ENCODE measurements at regions not wholly inside any gene's neighbourhood (a gene's known extent, or its start where the extent isn't known, plus 50 kb on each side); places are given as distances from the start of the nearest gene placed in this dataset.
A peak's percentile ranks its signal among the peaks of the same experiment; 100 is the strongest.

DNA sequence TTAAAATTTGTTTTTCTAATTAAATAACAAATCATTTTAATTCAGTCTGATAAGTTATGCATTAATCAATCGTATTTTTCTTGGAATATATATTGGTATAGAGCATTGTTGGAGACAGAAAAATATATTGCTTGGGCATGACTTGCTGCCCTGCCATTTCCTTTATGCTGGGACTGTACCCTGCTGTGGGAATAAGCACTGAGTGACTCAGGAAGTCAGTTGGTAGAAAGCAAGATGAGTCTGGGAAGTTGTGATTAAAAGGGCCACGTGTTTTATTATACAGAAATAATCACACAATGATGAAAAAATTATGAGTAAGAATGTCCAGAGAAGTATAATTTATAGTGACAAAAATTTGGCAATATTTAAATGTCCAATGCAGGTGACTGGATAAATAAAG, 139.5 kb downstream of the KIF18A start:
- DNase-seq, result no peak

DNA sequence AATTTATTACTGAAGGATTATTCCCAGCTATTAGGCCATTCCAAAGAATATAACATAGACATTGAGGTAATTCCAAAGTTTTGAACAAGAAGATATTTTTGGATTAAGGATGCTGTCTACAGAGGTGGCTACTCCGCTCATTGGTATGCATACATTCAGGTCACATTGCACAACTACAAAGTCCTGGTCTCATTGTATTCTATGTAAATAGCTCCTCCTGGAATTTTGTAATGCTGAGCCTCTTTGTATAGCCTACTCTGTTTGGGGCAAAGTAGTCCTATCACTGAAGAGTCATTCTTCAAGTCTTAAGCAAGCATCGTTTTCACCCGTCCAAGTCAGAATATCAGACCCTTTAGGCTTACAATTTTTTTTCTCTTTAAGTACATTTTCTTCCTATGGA, 142.4 kb downstream of the KIF18A start:
- DNase-seq, result no peak

DNA sequence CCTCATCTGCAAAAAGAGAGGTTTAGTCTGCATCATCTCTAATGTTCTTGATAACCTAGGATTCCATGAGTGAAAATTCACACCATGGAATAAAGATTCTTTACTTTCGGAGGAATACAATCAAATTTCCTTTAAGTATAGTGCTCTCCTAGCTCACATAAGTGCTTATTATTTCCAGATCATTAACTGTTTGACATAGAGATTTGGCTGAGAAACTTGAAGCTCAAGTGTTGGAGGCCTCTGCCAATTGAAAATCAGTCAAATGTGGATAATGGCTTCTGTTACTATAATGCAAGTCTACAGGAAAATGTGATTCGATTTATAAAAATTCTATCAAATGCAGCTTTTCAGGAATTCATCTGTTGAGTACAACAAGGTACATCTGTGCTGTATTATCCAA, 144.6 kb downstream of the KIF18A start:
- no peak for DNase-seq

DNA sequence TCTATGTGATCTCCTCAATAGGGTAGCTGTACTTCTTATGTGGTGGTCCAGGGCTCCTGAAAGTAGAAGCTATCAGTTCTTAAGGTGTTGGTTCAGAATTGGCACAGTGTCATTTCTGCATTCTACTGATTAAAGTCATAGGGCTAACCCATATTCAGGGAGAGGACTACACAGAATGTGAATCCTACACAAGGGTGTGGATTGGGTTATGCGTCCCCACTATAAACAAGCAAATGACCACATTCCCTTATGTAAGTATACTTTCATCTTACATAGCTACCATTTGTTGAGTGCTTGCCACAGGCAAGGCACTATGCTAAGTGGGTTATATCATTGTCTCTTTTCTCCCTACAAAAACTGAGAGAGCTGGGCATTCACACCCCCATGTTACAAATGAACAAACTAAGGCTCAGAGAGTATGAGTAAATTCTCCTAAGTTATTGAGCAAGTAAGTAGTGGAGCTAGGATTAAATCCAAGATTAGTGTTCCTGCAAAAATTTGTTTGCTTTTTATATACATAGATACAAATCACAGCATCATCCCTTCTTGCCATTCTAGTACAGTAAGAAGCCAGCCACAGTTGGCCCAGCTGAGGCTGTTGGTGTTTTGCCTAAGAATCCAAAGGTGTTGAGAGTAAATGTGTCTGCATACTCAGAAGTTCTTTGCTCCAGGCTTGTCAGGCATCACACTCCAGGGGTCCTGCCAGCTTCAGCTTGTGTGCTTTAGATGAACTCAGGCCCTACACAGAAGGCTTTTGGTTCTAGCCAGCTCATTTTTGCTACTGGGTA, 157.8 kb downstream of the KIF18A start:
- DNase-seq, result no peak

DNA sequence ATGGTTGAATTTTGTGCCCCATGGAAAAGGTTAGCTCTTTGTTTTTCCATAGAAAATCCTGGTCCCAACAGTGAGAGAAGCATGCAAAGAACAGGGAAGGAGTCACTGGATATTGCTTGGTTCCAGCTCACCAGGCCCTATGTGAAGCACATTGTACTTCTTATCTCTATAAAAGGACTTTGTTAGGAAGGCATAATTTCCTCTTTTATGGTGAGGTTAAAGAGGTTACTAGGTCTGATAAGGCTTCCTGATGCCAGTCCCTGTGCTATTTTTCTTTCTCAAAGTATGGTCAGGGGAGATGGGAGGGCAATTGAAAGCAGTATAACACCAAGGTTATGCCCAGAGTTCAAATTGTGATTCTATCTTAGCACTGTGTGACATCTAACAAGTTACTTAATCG, 162.6 kb downstream of the KIF18A start:
- no peak for DNase-seq

DNA sequence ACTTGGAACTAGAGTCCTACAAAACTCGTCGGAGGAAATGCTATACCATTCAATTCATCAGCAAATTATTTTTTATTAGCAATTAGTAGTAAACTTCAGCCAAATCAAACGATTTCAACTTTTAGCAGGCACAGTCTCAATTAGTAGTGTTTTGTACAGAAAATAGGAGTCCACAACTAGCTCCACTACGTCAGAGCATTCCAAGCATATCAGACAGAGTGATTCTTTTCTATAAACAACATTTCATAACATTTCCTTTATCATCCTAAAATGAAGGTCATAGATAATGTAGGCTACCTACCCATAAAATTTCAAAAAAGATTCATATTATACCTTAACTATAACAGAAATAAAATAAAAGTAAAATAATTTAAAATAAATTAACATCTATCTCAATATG, 169.9 kb downstream of the KIF18A start:
- DNase-seq, result no peak

DNA sequence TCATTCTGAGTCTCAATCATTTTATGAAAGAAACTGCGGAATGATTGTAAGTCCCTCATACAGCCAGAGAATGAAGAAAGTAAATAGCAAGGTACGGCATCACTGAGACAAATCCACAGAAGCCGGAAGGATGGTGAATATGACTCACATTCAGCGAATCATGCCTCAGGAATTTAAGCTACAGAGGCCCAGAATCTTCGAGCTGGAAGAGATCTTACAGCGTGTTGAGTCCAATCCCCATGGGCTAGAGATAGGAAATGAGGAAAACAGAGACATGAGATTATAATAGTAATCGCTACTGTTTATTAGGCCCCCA, 173.2 kb downstream of the KIF18A start:
- peak; percentile 42 for DNase-seq

DNA sequence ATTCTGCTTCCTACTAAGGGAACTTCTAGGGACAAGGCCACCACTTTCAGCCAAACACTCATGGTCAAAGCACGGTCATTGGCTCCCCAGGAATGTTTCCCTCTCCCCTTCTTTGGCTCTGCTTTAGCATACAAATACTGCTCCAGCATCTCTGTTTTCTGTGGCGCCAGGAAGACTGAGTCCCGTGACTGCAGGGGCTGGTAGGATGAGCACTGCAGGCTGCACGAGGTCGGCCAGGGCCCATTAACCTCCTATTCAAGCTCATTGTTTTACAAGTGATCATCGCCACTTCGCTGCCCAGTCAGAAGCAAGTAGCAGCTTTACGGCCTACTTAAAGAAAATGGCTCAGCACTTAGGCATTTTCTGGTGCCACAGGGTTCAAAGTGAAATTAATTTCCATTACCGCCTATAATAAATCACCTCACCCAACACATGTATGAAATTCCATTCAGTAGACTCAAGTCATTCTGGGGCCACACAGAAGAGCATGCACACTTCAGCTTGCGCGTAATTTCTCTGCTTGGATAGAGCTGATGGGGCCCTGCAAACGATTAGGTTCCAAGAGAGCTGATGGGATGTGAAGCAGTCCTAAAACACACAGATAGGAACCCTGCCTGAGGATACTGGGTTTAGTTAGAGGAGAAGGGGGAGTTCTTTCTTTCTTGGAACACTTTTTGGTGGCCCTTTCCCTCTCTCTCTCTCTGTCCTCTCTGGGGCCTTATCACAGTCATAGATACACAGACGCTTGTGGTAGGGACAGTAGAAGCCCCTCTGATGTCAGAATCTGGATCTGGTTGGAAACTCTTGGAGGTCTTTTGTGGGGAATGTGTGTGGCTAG, 173.7 kb downstream of the KIF18A start:
- DNase-seq, result no peak

DNA sequence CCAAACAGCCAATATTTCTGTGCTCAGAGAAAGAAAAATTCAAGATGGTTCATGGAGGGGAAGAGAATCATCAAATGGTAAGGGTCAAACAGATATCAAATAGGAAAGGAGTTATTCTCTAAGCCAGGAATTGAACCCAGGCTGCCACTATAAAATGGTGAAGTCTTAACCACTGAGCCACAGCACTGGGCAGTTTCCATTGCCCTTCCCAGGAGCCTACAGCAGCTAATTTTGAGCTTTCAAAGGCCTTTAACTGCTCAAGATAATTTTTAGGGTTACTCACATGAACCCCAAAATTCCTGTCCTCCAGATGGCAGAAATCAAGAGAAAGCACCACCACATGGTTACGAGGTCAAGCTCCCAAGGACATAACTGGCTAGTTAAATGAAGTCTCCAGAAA, 176.2 kb downstream of the KIF18A start:
- DNase-seq, result no peak

DNA sequence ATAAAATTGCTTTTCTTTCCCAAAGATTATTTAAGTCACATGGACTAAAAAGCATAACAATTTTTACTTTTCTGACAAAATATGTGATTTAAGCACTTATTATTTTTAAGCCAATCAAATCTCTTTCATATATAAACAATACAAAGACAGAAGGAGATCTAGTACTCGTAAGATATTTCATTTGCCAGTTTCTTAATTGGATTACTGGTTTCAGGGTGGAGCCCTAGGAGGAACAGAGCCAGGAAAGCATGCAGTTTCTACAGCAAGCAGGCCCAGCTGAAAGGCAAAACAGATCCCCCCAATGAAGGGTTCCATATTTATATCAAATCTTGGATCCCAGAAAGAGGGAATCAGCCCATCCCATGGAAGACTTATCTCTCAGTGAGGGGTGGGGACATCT, 177.0 kb downstream of the KIF18A start:
- DNase-seq, result no peak

DNA sequence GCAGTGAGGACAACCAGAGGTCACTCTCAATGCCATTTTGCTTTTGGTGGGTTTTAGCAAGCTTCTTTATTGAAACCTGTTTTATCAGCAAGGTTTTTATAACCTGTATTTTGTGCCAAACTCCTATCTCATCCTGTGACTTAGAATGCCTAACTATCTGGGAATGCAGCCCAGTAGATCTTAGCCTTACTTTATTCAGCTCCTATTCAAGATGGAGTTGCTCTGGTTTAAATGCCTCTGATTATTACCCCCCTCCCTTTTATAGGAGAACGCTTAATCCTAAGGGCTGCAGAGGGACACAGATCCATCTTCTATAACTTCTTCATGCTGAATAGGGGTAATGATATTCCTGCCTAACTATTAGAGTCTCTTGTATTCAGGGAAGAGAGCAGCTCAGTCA, 179.1 kb downstream of the KIF18A start:
- no peak for DNase-seq

DNA sequence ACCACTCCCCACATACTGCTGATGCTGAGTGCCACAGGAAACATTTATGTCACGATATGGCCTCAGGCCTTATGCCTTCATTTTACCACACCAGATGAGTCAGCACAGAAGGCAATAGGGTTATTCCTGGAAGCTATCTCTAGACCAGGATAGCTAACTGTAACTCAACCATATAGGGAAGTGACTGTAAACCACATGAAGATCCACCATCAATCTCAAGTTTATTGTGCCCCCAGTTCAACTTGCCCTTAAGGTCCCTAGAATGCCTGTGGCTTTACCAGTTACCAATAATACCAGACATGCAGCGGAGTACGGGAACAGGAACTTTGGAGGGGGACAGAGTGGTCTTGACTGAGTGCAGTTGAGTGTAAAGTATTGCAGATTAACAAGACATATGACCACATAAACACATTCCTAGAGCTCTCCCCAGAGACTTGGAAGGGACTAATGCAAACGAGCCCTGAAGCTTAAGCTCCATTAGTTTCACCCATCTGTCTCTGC, 180.9 kb downstream of the KIF18A start:
- DNase-seq, result no peak

DNA sequence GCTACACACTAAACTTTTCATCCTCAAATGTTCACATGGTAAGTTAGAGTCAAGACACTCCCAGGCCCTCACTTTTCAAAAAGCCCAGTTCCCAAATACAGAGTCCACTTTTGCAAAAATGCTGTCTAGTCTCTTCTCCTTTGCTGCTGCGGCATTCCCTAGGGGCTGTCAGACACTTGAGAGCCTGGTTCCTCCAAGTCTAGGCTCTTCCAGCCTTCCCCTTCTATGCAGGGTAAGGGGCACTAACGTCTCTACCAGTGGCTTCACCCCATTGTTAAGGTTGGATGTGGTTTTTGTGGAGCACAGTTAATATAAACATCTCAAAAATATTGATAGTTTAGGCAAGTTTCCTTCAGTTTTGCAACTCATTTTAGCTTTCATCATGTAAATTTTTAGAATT, 181.5 kb downstream of the KIF18A start:
- no peak for DNase-seq

DNA sequence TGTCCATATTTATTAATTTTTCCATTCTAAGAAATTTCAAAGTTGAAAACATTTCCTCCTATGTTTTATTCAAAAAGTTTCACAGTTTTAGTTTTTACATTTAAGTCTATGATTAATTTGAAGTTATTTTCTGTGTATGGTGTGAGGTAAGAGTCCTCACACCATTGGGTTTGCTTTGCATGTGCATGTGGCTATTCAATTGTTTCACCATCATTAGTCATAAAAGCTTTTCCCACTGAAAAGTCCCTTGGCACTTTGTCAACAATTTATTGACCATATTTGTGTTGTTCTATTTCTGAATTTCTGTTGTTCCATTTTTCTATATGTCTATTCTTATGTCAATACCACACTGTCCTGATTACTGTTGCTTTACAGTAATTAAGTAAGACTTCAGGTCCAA, 186.5 kb downstream of the KIF18A start:
- no peak for DNase-seq

DNA sequence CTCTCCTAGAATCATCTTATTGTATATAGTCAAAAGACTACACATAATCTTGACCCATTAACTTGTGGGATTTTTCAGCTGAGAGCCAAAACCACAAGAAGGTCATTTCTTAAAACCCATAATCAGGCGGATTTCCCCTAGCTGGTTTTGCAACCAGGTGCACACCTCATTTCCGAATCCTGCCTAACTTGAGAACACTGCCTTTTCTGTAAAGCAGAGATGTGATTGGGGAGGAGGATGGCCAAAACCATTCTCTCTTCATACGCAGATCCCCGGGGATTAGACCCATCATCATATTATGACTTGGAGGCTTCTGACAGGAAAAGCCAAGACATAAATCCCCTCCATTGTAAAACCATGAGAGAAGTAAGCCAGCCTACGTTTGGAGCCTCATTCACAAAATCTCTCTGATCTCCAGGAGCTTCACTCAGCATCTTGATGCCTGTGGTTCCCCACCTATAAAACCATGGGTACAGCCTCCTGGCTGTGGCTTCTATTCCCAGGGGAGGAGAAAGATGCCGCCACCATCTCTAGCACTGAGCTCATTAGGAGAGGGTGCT, 191.3 kb downstream of the KIF18A start:
- no peak for DNase-seq

DNA sequence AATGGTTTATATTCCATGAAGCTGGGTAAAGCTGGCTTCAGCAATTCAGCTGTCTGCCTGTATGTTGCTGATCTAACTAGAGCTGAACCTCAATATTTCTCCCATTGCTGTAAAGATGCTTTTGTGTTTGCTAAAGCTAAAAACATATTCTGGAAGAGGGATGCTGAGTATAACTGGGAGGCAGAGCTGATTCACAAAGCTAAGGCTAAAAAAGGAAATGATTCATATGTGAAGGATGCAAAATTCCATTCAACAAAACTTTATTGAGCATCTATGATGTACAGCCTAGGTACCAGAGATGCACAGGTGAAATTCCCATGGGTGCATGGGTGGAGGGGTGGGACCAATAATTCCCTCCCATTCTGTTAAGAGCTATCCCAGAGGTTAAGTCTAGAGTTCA, 193.9 kb downstream of the KIF18A start:
- DNase-seq, result no peak

DNA sequence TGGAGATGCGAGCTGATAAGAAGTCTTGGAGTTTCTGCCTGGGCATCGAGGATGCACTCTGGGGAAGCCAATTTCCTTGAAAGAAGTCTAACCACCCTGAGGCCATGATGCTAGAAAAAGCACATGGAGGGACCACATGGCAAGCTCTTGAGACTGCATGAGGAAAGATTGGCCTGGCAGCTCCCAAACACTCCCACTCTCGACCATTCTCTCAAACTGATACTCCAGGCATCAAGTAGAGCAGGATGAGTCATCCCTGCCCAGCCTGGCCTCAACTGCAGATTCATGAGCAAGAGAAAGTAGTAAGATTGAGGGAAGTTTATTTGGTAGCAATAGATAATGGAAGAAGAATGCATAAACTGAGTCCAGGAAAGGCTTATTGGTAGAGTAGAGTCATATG, 194.3 kb downstream of the KIF18A start:
- DNase-seq, result no peak

DNA sequence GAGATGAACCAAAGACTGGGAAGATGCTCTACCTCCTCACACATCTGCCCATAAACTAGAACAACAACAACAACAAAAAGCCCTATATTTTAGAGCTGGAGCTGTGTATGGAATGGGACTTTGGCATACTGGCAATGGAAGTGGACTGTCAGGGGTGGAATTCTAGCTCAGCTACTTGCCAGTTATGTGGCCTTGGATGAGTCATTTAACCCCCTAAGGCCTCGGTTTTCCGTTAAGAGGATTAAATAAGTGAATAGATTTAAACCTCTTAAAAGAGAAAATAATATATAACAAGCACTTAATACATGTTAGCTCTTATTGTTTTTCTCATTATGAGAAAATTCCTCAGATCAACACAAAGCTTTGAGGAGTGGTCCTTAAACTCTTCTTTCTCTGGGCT, 195.0 kb downstream of the KIF18A start:
- DNase-seq, result no peak

DNA sequence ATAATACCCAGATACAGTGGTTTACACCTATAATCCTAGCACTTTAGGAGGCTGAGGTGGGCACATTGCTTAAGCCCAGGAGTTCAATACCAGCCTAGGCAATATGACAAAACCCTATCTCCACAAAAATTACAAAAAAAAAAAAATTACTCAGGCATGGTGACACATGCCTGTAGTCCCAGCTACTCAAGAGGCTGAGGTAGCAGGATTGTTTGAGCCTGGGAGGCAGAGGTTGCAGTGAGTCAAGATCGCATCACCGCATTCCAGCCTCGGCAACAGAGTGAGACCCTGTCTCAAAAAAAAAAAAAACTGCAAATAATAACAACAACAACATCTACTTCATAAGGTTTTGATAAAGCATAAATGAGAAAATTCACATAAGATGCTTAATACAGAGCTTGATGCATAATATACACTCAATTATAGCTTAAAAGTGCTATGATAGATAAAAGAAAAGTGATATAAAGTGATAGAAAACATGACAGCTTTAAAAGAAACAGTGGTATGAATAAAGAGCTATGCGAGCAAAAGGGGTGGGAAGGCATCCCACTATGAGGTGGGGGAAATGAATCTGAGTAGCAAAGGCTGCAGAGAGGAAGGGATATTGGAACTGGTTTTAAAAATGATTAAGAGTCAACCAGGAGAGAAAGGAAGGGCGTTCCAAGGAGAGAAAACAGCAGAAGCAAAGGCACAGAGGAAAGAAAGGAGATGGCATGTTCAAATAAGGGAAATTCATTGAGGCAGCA, 197.6 kb downstream of the KIF18A start:
- no peak for DNase-seq

DNA sequence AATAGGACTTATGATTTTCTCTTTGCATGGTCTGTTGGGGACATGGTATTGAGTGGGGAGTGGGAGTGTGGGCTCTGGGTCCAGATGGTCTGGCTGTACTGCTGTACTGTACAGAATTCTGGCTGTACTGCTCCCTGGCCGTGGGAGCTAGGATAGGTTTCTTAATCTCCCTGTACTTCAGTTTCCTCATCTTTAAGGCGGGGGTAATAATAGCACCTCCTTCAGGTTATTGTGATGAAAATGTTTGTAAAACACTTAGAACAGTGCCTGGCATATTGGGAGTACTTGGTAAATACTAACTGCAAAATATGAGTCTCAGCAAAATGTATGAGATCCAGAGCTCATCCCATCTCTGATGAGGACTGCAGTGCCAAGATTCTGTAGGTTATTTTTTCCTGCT, 198.6 kb downstream of the KIF18A start:
- DNase-seq, result no peak

DNA sequence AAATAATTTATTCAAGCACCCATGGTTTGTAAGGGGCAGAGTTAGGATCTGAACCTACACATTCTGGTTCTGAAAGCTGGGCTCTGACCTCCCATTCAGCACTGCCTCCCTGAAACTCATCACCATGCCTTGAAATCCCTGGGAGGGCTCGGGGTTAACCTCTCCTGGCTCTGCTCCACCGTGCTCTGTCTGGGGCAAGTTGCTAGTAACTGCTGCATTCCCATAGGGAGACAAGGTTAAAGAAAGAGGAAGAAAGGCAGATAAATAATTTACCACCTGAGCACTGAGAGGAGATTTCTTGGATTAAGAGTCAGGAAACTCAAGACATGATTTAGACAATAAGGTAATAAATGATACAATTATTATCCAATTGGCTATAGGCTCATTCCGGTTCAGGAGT, 199.3 kb downstream of the KIF18A start:
- no peak for DNase-seq

DNA sequence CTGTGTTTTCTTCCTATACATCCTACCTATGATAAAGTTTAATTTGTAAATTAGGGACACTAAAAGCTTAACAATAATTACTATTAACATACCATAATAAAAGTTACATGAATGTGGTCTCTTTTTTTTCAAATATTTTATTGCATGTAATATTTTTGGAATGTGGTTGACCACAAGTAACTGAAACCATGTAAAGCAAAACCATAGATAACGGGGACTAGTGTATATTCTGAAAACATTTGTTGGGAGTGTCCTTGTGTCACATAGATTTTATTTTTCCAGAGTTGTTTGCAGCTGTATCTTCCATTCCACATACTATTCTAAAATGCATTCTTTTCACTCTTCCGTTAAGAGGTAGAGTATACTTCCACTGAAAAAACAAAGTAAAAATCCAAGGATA, 200.4 kb downstream of the KIF18A start:
- DNase-seq, result no peak
